T-helper 22 cell (primary cell): ENCODE measurements at regions not wholly inside any gene's neighbourhood (a gene's known extent, or its start where the extent isn't known, plus 50 kb on each side); places are given as distances from the start of the nearest gene placed in this dataset.

Source experiments
- DNase-seq: peaks from one replicate; pipeline ENCODE4 v3.0.0-alpha.2; 2020; ENCODE audit warnings: low read depth

- no peak for DNase-seq
Observed at GRCh38 chrX:134173541-134174272, 63.3 kb upstream of the CCDC160 start.

DNA sequence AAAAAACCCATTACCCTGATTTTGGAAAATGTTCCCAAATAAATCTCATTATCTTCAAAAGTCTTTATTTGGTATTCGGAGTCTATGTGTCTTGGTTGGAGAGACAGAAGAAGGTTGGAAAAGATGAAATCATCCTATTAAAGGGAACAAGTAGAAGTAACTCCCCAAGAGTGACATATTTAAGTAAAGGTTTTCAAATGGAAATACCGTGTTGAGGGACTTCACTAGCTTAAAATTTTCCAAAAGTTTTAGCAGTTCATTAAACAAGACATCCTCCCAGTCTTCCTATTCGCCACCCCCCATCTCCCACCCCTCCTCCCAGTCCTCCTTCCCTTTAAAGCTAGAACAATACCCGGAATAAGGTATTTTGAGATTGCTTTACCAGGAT lies 62.7 kb upstream of the CCDC160 start:
- no peak for DNase-seq

- DNase-seq: no peak
Observed at GRCh38 chrX:134174859-134175258, 62.1 kb upstream of the CCDC160 start.

DNA sequence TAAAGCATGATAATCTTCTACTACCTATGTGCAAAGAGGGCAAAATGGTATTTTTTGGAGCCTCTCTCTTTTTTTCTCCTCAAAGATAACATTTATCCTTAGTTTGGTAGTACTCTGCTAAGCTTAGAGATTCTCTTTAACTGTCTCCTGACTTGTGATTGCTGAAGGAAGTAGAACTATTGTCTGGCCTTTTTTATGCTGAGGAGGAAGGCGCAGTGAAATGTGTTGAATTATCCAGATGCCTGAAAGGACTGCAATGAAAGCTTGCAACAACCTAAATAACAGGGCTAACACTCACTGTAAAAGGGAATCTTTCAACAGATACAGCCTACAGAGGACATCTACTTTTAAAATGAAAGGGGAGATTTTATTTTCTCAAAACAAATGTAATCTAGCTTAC lies 59.5 kb upstream of the CCDC160 start:
- no peak for DNase-seq

DNA sequence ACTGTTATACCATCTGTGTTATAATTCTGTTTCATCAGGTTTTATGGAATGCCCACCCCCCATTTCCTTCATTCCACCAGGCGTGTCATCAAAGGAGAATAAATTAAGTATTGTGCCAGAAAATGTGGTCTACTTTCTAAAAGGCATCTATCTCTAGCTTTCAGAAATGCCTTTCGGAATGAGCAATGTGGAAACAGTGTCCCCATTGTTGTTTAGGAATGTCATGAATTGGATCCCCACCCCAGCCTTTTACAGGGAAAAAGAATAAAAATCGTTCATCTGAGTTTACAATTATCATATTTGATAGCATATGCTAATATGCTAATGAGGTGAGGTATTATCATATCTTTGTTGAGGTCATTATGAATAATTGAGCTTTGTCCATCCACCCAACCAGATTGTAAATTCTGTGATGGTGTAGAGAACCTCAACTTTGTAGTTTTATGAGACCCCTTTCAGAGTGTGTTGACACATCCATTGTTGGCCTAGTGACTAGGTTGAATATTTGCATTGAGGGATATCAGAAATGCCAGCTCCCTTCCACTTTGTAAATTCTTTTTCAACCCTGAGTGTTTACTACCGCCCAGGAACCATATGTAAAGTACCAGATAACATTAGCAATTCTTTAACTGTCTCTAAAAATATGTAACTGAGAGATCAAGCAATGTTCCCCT lies 56.2 kb upstream of the CCDC160 start:
- DNase-seq: no peak

DNA sequence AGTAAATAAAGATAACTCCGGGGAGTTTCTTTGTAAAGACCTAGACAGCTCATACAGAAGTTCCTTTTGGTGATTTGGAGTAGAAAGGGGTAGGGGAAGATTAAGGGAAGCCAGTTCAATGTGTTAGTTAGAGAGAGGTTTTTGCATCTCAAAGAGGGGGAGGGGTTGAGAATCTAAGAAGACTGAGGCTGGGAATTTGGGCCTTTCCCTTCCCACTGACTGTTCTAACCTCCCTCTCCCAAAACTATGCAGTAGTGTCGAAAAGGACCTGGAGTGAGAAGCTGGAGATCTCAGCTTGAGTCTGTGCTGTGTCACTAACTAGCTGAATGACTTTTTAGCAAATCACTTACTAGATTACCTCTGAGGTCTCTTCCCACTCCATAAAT lies 55.7 kb upstream of the CCDC160 start:
- DNase-seq: no peak

- no peak for DNase-seq
Observed at GRCh38 chrX:134183665-134184064, 53.3 kb upstream of the CCDC160 start.

- DNase-seq: no peak
Observed at GRCh38 chrX:134184936-134185335, 52.0 kb upstream of the CCDC160 start.

DNA sequence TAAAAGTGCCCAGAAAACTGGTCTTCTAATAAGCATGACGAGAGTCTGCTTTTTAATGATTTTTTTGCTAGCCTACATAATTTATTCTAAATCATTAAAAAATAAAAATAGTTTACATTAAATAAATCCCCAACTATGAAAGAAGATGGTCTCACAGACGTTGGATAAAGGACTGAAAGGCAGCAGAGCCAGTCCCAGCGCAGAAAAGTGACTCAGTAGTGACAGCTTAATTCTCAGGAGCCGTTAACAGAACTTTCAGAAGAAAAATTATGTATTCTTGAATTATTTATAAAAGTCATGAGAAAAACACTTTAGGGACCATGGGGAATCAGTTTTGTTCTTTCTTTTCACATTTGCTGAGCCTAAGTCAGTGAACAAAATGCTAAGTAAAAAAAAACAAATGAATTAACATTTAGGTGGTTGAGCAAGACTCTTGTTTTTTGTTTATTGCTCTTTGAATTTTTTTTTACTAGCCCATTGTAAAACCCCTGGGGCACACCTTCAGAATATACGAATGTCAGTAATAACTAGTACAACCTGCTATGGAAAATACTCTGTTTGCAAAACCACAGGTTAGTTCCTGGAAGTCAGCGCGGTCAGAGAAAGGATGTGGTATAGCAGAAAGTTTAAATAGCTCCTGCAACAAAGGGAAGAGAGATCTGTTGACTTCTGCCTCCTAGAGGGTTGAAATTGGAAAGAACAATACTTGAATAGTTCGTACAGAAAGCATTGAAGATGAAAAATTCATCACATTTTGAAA lies 50.4 kb upstream of the CCDC160 start:
- DNase-seq: peak; percentile 12
